GM18909 (cell line): ENCODE measurements at regions not wholly inside any gene's neighbourhood (a gene's known extent, or its start where the extent isn't known, plus 50 kb on each side); places are given as distances from the start of the nearest gene placed in this dataset.
"Not testable (repeated sequence)": the region's sequence is repeated elsewhere in the genome, so short reads cannot be mapped to it uniquely, and the experiment has no call there.

Experiments
- ATAC-seq: cut with Tn5 transposase; IDR thresholded peaks from one replicate; pipeline ENCODE4 v1.9.1; 2021; ENCODE audit warnings: mild to moderate bottlenecking; ENCODE audit not compliant: unreplicated experiment, poor library complexity

DNA sequence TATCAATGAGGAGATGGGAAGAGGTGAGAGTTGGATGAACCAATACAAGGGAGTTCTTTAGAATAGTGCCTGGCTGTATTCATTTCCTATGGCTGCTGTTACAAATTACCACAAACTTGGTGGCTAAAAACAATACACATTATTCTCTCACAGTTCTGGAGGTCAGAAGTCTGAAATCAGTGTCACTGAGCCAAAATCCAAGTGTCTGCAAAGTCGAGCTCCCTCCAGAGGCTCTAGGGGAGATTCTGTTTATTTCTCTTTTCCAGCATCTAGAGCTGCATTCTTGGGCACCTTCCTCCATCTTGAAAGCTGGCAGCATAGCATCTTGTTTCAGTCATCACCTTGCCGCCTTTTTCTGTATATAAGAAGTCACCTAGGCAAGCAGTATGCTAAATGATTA lies 55.7 kb upstream of the TERB2 start:
- not testable (repeated sequence) for ATAC-seq

DNA sequence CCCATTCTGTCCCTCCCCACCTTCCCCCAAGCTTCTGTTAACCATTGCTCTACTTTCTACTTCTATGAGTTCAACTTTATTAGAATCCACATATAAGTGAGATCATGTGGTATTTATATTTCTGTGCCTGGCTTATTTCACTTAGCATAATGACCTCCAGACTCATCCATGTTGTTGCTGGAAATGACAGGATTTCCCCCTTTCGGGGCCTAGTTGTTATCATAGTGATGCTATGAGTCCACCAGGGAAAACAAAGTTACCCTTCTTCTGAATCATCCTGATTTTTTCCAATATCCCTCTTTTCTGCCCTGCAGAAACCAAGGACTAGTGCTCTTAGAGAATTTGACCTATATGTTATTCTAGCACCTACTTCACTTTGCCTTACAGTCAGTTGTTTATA lies 53.2 kb upstream of the TERB2 start:
- not testable (repeated sequence) for ATAC-seq

GRCh38 chr15:44904651-44905340 lies 51.7 kb upstream of the TERB2 start:
- not testable (repeated sequence) for ATAC-seq
